GM18909 (cell line): ENCODE measurements at regions not wholly inside any gene's neighbourhood (a gene's known extent, or its start where the extent isn't known, plus 50 kb on each side); places are given as distances from the start of the nearest gene placed in this dataset.

Source experiments
- ATAC-seq: cut with Tn5 transposase; IDR thresholded peaks from one replicate; pipeline ENCODE4 v1.9.1; 2021; ENCODE audit warnings: mild to moderate bottlenecking; ENCODE audit not compliant: unreplicated experiment, poor library complexity

GRCh38 chr12:94761559-94761958, 111.2 kb upstream of the TMCC3 start:
- ATAC-seq, result no peak

- ATAC-seq, result no peak
Observed at GRCh38 chr12:94760786-94761185, 110.4 kb upstream of the TMCC3 start.

- ATAC-seq, result no peak
Observed at GRCh38 chr12:94756789-94757188, 106.4 kb upstream of the TMCC3 start.

- no peak for ATAC-seq
Observed at GRCh38 chr12:94755598-94755997, 105.2 kb upstream of the TMCC3 start.

- ATAC-seq, result no peak
Observed at GRCh38 chr12:94754653-94755052, 104.3 kb upstream of the TMCC3 start.

GRCh38 chr12:94753036-94753679, 102.8 kb upstream of the TMCC3 start:
- ATAC-seq, result no peak

GRCh38 chr12:94750864-94751263, 100.5 kb upstream of the TMCC3 start:
- ATAC-seq, result no peak

- no peak for ATAC-seq
Observed at GRCh38 chr12:94749890-94750289, 99.5 kb upstream of the TMCC3 start.

- no peak for ATAC-seq
Observed at GRCh38 chr12:94749455-94749854, 99.1 kb upstream of the TMCC3 start.

GRCh38 chr12:94748726-94749421, 98.5 kb upstream of the TMCC3 start:
- no peak for ATAC-seq

- no peak for ATAC-seq
Observed at GRCh38 chr12:94745562-94745961, 95.2 kb upstream of the TMCC3 start.

GRCh38 chr12:94743174-94743573, 92.8 kb upstream of the TMCC3 start:
- ATAC-seq, result no peak

- ATAC-seq, result no peak
Observed at GRCh38 chr12:94740601-94741362, 90.4 kb upstream of the TMCC3 start.

GRCh38 chr12:94736820-94737219, 86.5 kb upstream of the TMCC3 start:
- no peak for ATAC-seq

GRCh38 chr12:94736004-94736403, 85.6 kb upstream of the TMCC3 start:
- ATAC-seq, result no peak

GRCh38 chr12:94733727-94734126, 83.4 kb upstream of the TMCC3 start:
- ATAC-seq, result no peak

- ATAC-seq, result no peak
Observed at GRCh38 chr12:94732367-94732990, 82.1 kb upstream of the TMCC3 start.

- no peak for ATAC-seq
Observed at GRCh38 chr12:94731733-94732360, 81.5 kb upstream of the TMCC3 start.

GRCh38 chr12:94730847-94731246, 80.5 kb upstream of the TMCC3 start:
- ATAC-seq, result no peak

GRCh38 chr12:94726236-94726835, 76.0 kb upstream of the TMCC3 start:
- ATAC-seq, result no peak
